Endothelial cell of umbilical vein (primary cell): ENCODE measurements at regions not wholly inside any gene's neighbourhood (a gene's known extent, or its start where the extent isn't known, plus 50 kb on each side); places are given as distances from the start of the nearest gene placed in this dataset.
"Not testable (repeated sequence)": the region's sequence is repeated elsewhere in the genome, so short reads cannot be mapped to it uniquely, and the experiment has no call there.

Experiments
- BruUV-seq: library from RNA; stranded (reverse); fragments of 400-500 nt; replicated peaks from 2 replicates; lab custom pipeline; 2021; lab: Mats Ljungman, UMichigan
- CTCF ChIA-PET: fragments of 300-600, 350-600 bp; sonication (Branson Sonifier 250); formaldehyde crosslinking; loops from one replicate; lab custom pipeline; 2021; ENCODE audit warnings: antibody characterized with exemption, inconsistent platforms; lab: Charles Lee
- POLR2A ChIA-PET: fragments of 300-600, 350-600 bp; sonication (Branson Sonifier 250); formaldehyde crosslinking; loops from one replicate; lab custom pipeline; 2021; ENCODE audit warnings: antibody characterized with exemption, inconsistent platforms; lab: Charles Lee
- DNase-seq: peaks from one replicate; pipeline ENCODE4 v3.0.0-alpha.2; 2011; ENCODE audit warnings: low read depth, low spot score
- FAIRE-seq: peaks from 2 replicates; lab custom pipeline; 2011; peaks lifted over from hg19 to GRCh38; lab: Jason Lieb, UNC
- H2AFZ ChIP-seq: 2 replicates; pipeline ENCODE4 v1.6.0; 2012; ENCODE audit warnings: low read depth, low read length, control low read depth, inconsistent platforms
- H3K27ac ChIP-seq: 2 replicates; pipeline ENCODE4 v1.5.1; 2011; ENCODE audit warnings: low read depth, mild to moderate bottlenecking, control low read depth, low read length, moderate library complexity; ENCODE audit not compliant: insufficient read depth
- H3K27me3 ChIP-seq, 2 experiments: 2 replicates each; pipeline versions ENCODE4 v1.6.0 to v1.6.1; 2011; ENCODE audit warnings: low read length in 2 of 2, mixed read lengths in 1 of 2; ENCODE audit not compliant: control insufficient read depth in 2 of 2, insufficient read depth in 2 of 2
- H3K36me3 ChIP-seq, 2 experiments: 2 replicates in 1 of 2; 3 replicates in 1 of 2; pipeline ENCODE4 v1.5.1; 2011; ENCODE audit warnings: low read length in 2 of 2, mild to moderate bottlenecking in 1 of 2, moderate library complexity in 1 of 2; ENCODE audit not compliant: control insufficient read depth in 2 of 2, insufficient read depth in 2 of 2; ENCODE audit errors: extremely low read depth in 1 of 2
- H3K4me1 ChIP-seq: 3 replicates; pipeline ENCODE4 v1.5.1; 2011; ENCODE audit warnings: mild to moderate bottlenecking, low read length; ENCODE audit not compliant: control insufficient read depth, insufficient read depth; ENCODE audit errors: extremely low read depth
- H3K4me2 ChIP-seq: 2 replicates; pipeline ENCODE4 v1.6.1; 2011; ENCODE audit warnings: low read length, control low read depth, mixed read lengths; ENCODE audit not compliant: insufficient read depth
- H3K4me3 ChIP-seq, 3 experiments: fragments of 200-600 bp in 1 of 3; sonication (generic), shearing (Covaris generic) in 1 of 3; replicated peaks in 1 of 3; 2 replicates each; pipeline ENCODE4 v1.5.1; 2011 to 2016; ENCODE audit warnings: control low read depth in 3 of 3, low read length in 3 of 3, mild to moderate bottlenecking in 2 of 3, inconsistent platforms in 1 of 3, low read depth in 1 of 3, moderate library complexity in 1 of 3; ENCODE audit not compliant: insufficient read depth in 1 of 3
- H3K79me2 ChIP-seq: 2 replicates; pipeline ENCODE4 v1.6.0; 2012; ENCODE audit warnings: low read length, inconsistent platforms; ENCODE audit not compliant: control insufficient read depth, insufficient read depth
- H3K9ac ChIP-seq: replicated peaks from 2 replicates; pipeline ENCODE3; 2011; ENCODE audit warnings: low read length, control low read depth; ENCODE audit not compliant: insufficient read depth; ENCODE audit errors: extremely low read depth
- H3K9me1 ChIP-seq: replicated peaks from 3 replicates; pipeline ENCODE4 v1.6.0; 2011; ENCODE audit warnings: mild to moderate bottlenecking, low read length; ENCODE audit not compliant: control insufficient read depth, insufficient read depth; ENCODE audit errors: extremely low read depth
- H3K9me3 ChIP-seq: replicated peaks from 2 replicates; pipeline ENCODE4 v1.5.1; 2012; ENCODE audit warnings: low read length, inconsistent platforms; ENCODE audit not compliant: control insufficient read depth, insufficient read depth
- H4K20me1 ChIP-seq: replicated peaks from 2 replicates; pipeline ENCODE3; 2011; ENCODE audit warnings: mild to moderate bottlenecking, low read length; ENCODE audit not compliant: control insufficient read depth, insufficient read depth; ENCODE audit errors: extremely low read depth
- GATA2 ChIP-seq: IDR thresholded peaks from 2 replicates; pipeline ENCODE4 v1.7.0; 2011; ENCODE audit warnings: low read depth, mild to moderate bottlenecking, moderate library complexity, mixed read lengths, low read length; ENCODE audit not compliant: insufficient read length, insufficient read depth
- MYC ChIP-seq: IDR thresholded peaks from one replicate; pipeline ENCODE4 v1.6.1; 2011; ENCODE audit warnings: mild to moderate bottlenecking, low read depth, low read length
- POLR2AphosphoS5 ChIP-seq: IDR thresholded peaks from 2 replicates; pipeline ENCODE4 v1.6.1; 2012; ENCODE audit warnings: low read depth, mild to moderate bottlenecking, control low read depth, low read length, moderate library complexity; ENCODE audit not compliant: insufficient read depth
- dilution Hi-C: fragments of 300-500 bp; cut with MboI; formaldehyde crosslinking; loops from one replicate; pipeline ENCODE4 v1.15.0; 2019; ENCODE audit warnings: low sequenced_read_pairs; ENCODE audit not compliant: extremely low pct_ligation_motif_present
- intact Hi-C: fragments of 100-400 bp; cut with micrococcal nuclease; formaldehyde crosslinking; loops from one replicate; pipeline ENCODE4 v1.10.0; 2022

- Histone ChIP-seq H3K4me1 (no peaks in the 10 kb centered on the region), H3K27ac (no peak overlapping the region), H3K9me1 (no peaks in the 10 kb centered on the region), H3K27me3 (no peaks in the 10 kb centered on the region), H3K4me2 (no peak overlapping the region), H4K20me1 (no peaks in the 10 kb centered on the region), H3K9ac (no peak overlapping the region), H2AFZ (no peak overlapping the region), H3K36me3 (no peaks in the 10 kb centered on the region), H3K4me3 (no peak overlapping the region), H3K9me3 (no peaks in the 10 kb centered on the region), H3K79me2 (no peaks in the 10 kb centered on the region)
- intact Hi-C loops = no loop called here
- ChIA-PET CTCF (no interaction called here), POLR2A (no interaction called here)
- no TSS peak for BruUV-seq
- DNase-seq (no peak), FAIRE-seq (no peak)
- dilution Hi-C loops = no loop called here
- no peak for TF ChIP-seq MYC
These were observed 338.1 kb downstream of the PREX1 start for GRCh38 chr20:48489656-48490055.

DNA sequence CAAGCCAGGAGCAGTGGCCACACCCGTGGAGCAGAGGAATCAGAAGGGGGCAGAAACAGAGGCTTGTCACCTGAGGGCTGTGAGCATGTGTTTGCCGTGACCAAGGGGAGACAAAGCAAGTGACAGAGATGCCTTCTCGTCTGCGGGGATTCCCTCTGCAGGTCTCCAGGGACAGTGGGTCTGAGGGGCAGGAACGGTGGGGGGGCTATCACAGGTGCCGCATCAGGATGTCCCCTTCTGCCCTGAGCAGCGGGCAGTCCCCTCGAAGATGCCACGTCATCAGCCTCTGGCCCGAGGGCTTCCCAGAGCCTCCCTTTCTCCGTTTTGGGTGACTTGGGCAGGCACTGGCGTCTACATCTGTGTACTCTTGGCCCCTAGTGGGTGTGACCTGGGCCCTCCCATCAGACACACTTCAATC is 338.7 kb downstream of the PREX1 start:
- no peaks in the 10 kb centered on the region for H3K27me3 ChIP-seq
- TF ChIP-seq POLR2AphosphoS5 = no peak
- no peak for TF ChIP-seq GATA2
- DNase-seq (no peak), FAIRE-seq (no peak)
- H2AFZ ChIP-seq = no peak overlapping the region
- no peak overlapping the region for H3K4me3 ChIP-seq
- POLR2A ChIA-PET = no interaction called here
- no TSS peak for BruUV-seq
- H3K4me1 ChIP-seq = no peaks in the 10 kb centered on the region
- H3K36me3 ChIP-seq = no peaks in the 10 kb centered on the region
- intact Hi-C loops (no loop called here), dilution Hi-C loops (no loop called here)
- no peak overlapping the region for H3K4me2 ChIP-seq
- H3K9me3 ChIP-seq = no peaks in the 10 kb centered on the region
- no peaks in the 10 kb centered on the region for H4K20me1 ChIP-seq
- no peak overlapping the region for H3K27ac ChIP-seq
- H3K9ac ChIP-seq = no peak overlapping the region
- CTCF ChIA-PET = no interaction called here
- no peaks in the 10 kb centered on the region for H3K79me2 ChIP-seq
- no peaks in the 10 kb centered on the region for H3K9me1 ChIP-seq

DNA sequence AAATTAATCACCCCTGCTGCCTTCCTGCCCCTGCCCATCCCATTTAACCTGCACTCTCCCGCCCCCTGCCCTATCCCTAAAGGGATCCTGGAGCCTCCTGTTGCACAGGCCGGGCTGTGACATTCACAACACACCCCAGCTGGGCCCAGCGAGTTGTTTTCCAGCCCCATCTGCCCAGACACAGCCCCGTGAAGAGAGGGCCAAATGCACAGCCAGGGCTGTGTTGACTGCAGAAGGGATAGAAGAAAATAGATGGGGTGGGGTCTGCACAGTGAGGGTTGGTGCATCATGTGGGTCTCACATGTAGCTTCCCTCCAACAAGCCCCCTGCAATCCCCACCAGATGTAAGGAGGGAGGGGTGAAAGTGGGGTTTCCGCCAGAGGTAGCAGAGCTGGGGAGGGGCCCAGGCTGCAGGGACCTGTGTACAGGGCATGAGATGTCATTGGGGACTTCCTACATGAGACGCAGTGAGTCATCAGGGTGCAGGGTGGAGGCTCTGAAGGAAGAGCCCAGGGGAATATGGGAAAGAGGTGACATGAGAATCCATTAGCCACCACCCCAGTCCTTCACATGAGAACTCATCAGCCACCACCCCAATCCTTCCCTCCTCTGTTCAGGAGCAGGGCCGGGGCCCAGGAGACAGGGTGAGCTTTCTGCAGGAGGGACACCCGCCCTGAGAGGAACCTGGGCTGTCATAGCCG is 339.3 kb downstream of the PREX1 start:
- H3K9ac ChIP-seq, H3K4me3 ChIP-seq, DNase-seq, H3K79me2 ChIP-seq, H3K4me2 ChIP-seq, H3K4me1 ChIP-seq, BruUV-seq, FAIRE-seq, H3K9me3 ChIP-seq, CTCF ChIA-PET, intact Hi-C loops, H3K9me1 ChIP-seq, H3K27ac ChIP-seq, POLR2A ChIA-PET, H2AFZ ChIP-seq, H3K36me3 ChIP-seq, dilution Hi-C loops, H4K20me1 ChIP-seq, H3K27me3 ChIP-seq: not testable (repeated sequence)
